Ishikawa (cell line): ENCODE measurements at regions not wholly inside any gene's neighbourhood (a gene's known extent, or its start where the extent isn't known, plus 50 kb on each side); places are given as distances from the start of the nearest gene placed in this dataset.

Experiments
- CEBPB ChIP-seq: IDR thresholded peaks from 2 replicates; pipeline ENCODE4 v1.6.1; 2012
- CREB1 ChIP-seq: IDR thresholded peaks from 2 replicates; pipeline ENCODE4 v1.6.1; 2012; ENCODE audit warnings: low read depth
- EGR1 ChIP-seq: IDR thresholded peaks from 2 replicates; pipeline ENCODE4 v1.6.1; 2012
- EP300 ChIP-seq: IDR thresholded peaks from 2 replicates; pipeline ENCODE4 v1.6.1; 2012; ENCODE audit warnings: borderline replicate concordance
- FOXM1 ChIP-seq: IDR thresholded peaks from 2 replicates; pipeline ENCODE4 v1.6.1; 2012; ENCODE audit warnings: low read depth, borderline replicate concordance
- NFIC ChIP-seq: IDR thresholded peaks from 2 replicates; pipeline ENCODE4 v1.6.1; 2012
- RAD21 ChIP-seq: IDR thresholded peaks from 2 replicates; pipeline ENCODE4 v1.6.1; 2012; ENCODE audit warnings: low read depth
- TAF1 ChIP-seq: IDR thresholded peaks from 2 replicates; pipeline ENCODE4 v1.6.1; 2012; ENCODE audit warnings: low read depth, mild to moderate bottlenecking
- TCF12 ChIP-seq: IDR thresholded peaks from 2 replicates; pipeline ENCODE4 v1.6.1; 2012; ENCODE audit warnings: low read depth
- TEAD4 ChIP-seq: IDR thresholded peaks from 2 replicates; pipeline ENCODE4 v1.6.1; 2012
- YY1 ChIP-seq: IDR thresholded peaks from 2 replicates; pipeline ENCODE4 v1.6.1; 2012; ENCODE audit warnings: low read depth
- ZBTB7A ChIP-seq: IDR thresholded peaks from 2 replicates; pipeline ENCODE4 v1.6.1; 2012; ENCODE audit warnings: low read depth
- TF ChIP-seq, protein P1 (sequence below): IDR thresholded peaks from 2 replicates; pipeline ENCODE4 v1.6.1; 2012; ENCODE audit warnings: low read depth, mild to moderate bottlenecking
- TF ChIP-seq, protein P2 (sequence below): IDR thresholded peaks from 2 replicates; pipeline ENCODE4 v1.6.1; 2012
- TF ChIP-seq, protein P3 (sequence below): IDR thresholded peaks from 2 replicates; pipeline ENCODE4 v1.6.1; 2012

DNA sequence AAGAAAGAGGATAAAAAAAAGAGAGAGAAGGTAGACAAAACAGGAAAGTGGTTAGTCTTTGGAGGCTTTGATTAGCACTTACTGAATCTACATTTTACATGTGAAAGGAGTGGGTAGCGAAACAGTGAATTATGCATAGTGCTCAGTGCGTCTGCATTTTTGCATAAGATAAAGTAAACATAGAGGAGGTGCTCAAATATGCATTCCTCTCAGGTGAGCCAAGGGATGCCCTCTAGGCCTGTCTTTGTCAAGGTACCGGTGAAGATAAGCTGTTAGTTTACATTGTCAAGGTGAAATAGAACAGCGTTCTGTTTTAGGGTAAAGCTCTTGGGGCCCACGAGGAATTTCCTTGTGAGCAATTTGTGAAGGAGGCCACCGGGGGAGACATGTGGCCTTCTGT, 260.6 kb downstream of the TRIML1 start:
- TF ChIP-seq FOXM1 (no peak), TEAD4 (no peak), EP300 (no peak), EGR1 (no peak)
- TF ChIP-seq, protein P1, sequence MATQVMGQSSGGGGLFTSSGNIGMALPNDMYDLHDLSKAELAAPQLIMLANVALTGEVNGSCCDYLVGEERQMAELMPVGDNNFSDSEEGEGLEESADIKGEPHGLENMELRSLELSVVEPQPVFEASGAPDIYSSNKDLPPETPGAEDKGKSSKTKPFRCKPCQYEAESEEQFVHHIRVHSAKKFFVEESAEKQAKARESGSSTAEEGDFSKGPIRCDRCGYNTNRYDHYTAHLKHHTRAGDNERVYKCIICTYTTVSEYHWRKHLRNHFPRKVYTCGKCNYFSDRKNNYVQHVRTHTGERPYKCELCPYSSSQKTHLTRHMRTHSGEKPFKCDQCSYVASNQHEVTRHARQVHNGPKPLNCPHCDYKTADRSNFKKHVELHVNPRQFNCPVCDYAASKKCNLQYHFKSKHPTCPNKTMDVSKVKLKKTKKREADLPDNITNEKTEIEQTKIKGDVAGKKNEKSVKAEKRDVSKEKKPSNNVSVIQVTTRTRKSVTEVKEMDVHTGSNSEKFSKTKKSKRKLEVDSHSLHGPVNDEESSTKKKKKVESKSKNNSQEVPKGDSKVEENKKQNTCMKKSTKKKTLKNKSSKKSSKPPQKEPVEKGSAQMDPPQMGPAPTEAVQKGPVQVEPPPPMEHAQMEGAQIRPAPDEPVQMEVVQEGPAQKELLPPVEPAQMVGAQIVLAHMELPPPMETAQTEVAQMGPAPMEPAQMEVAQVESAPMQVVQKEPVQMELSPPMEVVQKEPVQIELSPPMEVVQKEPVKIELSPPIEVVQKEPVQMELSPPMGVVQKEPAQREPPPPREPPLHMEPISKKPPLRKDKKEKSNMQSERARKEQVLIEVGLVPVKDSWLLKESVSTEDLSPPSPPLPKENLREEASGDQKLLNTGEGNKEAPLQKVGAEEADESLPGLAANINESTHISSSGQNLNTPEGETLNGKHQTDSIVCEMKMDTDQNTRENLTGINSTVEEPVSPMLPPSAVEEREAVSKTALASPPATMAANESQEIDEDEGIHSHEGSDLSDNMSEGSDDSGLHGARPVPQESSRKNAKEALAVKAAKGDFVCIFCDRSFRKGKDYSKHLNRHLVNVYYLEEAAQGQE, result no peak

DNA sequence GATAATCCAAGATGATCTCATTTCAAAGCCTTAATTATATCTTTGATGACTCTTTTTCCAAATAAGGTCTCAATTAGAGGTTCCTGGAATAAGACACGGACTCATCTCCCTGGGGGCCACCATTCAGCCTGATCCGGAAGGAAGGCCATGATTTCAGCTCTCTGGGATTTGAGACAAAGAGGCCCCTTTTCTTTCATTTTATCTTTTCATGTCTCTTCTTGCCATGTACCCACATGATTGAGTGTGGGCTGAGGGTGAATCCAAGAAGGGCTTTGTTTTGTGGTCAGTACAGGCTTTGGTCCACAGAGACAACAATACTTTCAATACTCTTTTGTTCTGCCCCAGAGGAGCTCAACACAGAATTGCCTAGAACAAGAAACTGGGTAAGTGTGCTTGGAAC, 261.2 kb downstream of the TRIML1 start:
- TF ChIP-seq, protein P1, result no peak
- TF ChIP-seq RAD21 (no peak), TCF12 (no peak), EGR1 (no peak), NFIC (no peak), EP300 (no peak), FOXM1 (no peak)
- TF ChIP-seq, protein P2, sequence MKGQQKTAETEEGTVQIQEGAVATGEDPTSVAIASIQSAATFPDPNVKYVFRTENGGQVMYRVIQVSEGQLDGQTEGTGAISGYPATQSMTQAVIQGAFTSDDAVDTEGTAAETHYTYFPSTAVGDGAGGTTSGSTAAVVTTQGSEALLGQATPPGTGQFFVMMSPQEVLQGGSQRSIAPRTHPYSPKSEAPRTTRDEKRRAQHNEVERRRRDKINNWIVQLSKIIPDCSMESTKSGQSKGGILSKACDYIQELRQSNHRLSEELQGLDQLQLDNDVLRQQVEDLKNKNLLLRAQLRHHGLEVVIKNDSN, result no peak
- TF ChIP-seq, protein P3, sequence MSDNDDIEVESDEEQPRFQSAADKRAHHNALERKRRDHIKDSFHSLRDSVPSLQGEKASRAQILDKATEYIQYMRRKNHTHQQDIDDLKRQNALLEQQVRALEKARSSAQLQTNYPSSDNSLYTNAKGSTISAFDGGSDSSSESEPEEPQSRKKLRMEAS, result no peak

DNA sequence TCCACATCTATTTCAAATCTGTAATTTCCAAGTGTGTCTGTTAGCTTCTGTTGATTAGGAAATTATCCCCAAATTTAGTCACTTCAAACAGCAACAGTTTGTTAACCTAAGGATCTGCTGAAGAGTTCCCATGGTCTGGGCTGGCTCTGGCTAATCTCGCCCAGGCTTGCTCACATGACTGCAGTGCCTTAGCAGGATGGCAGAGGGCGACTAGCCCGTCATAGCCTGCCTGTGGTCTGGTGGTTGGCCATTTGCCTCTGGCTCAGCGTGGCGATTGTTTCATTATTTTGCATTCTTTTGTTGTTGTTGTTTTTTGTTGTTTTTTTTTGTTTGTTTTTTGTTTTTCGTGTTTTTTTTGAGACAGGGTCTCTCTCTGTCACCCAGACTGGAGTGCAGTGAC, 264.0 kb downstream of the TRIML1 start:
- TF ChIP-seq YY1 (no peak), EP300 (no peak), NFIC (no peak), FOXM1 (no peak), TCF12 (no peak), TAF1 (no peak), TEAD4 (no peak), RAD21 (no peak), ZBTB7A (no peak), EGR1 (no peak), CEBPB (no peak), CREB1 (no peak)
- TF ChIP-seq, protein P3, result no peak
- TF ChIP-seq, protein P2, result no peak
- TF ChIP-seq, protein P1, result no peak

DNA sequence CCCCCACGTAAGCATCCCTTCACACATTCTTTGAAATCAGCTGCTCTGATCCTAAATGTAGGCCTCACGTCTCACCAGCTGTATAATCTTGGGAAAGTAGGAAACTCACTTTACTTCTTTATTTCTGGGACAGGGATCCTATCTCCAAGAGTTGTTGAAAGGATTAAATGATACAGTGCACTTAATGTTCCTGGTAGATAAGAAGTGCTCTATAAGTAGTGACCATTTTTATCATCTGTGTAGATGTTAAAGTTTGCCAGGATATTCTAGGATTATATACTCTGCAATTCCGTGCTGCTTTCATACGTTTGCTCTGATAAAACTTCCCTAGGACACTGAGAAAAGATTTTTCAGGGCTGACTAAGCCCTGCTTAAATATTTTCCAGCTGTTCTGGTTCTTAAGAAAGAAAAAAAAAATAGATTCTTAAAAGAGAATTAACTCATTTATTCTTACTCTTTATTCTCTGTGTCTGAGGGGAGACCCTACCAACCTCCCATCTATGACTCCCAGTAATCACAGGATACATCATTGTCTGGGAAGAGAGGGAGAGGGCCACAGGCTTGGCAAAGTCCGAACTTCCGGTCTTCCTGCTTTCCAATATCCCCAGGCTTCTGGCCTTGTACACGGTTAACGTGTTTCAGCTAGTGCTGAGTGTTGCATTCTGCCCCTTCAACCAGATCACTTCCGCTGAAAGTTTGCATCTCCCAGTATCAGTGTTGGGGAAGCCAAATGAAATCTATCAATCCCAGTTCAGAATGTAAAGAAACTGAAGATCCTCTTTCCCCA, 269.2 kb downstream of the TRIML1 start:
- TF ChIP-seq ZBTB7A (no peak), TCF12 (no peak), EGR1 (no peak), YY1 (no peak), TAF1 (no peak)
- TF ChIP-seq, protein P2, result no peak
- TF ChIP-seq, protein P1, result no peak
